H1 (cell line): ENCODE measurements at regions not wholly inside any gene's neighbourhood (a gene's known extent, or its start where the extent isn't known, plus 50 kb on each side); places are given as distances from the start of the nearest gene placed in this dataset.

ENCODE experiments used
- CTCF ChIA-PET: fragments of 300-600 bp; sonication (Branson Sonifier 250); formaldehyde crosslinking; loops from one replicate; lab custom pipeline; 2021; ENCODE audit not compliant: partially characterized antibody; lab: Charles Lee
- POLR2A ChIA-PET: fragments of 300-600 bp; sonication (Branson Sonifier 250); formaldehyde crosslinking; loops from one replicate; lab custom pipeline; 2021; ENCODE audit warnings: inconsistent platforms; ENCODE audit not compliant: partially characterized antibody; lab: Charles Lee
- DNase-seq, 2 experiments: peaks; one replicate each; pipeline versions ENCODE4 v3.0.0 to v3.0.0-alpha.2; 2010 to 2022; ENCODE audit warnings: low spot score in 2 of 2, low read depth in 1 of 2, mixed read lengths in 1 of 2
- FAIRE-seq: peaks from 2 replicates; lab custom pipeline; 2011; peaks lifted over from hg19 to GRCh38; lab: Jason Lieb, UNC
- H2AFZ ChIP-seq: 2 replicates; pipeline ENCODE4 v1.8.1; 2012; ENCODE audit warnings: low read length, inconsistent platforms
- H2AK5ac ChIP-seq: 2 replicates; pipeline ENCODE4 v1.6.1; 2013; ENCODE audit warnings: low read depth, low read length
- H2BK120ac ChIP-seq: replicated peaks from 2 replicates; pipeline ENCODE3; 2013; ENCODE audit warnings: low read depth, low read length, inconsistent platforms
- H2BK12ac ChIP-seq: 2 replicates; pipeline ENCODE4 v1.6.1; 2013; ENCODE audit warnings: low read depth, low read length
- H2BK15ac ChIP-seq: 2 replicates; pipeline ENCODE4 v1.6.1; 2013; ENCODE audit warnings: low read length
- H2BK20ac ChIP-seq: 2 replicates; pipeline ENCODE4 v1.6.1; 2013; ENCODE audit warnings: low read length
- H2BK5ac ChIP-seq: 2 replicates; pipeline ENCODE4 v1.6.1; 2013; ENCODE audit warnings: low read depth, low read length
- H3K14ac ChIP-seq: 2 replicates; pipeline ENCODE4 v1.6.1; 2013; ENCODE audit warnings: inconsistent platforms; ENCODE audit not compliant: insufficient read length
- H3K18ac ChIP-seq: 2 replicates; pipeline ENCODE4 v1.6.1; 2013; ENCODE audit warnings: low read length; ENCODE audit errors: extremely low read depth
- H3K23ac ChIP-seq: 2 replicates; pipeline ENCODE4 v1.6.1; 2013; ENCODE audit warnings: inconsistent platforms; ENCODE audit not compliant: insufficient read length
- H3K23me2 ChIP-seq: 2 replicates; pipeline ENCODE4 v1.6.1; 2013; ENCODE audit warnings: low read depth, low read length
- H3K27ac ChIP-seq: 2 replicates; pipeline ENCODE4 v1.6.1; 2011; ENCODE audit warnings: low read depth, low read length, inconsistent platforms
- H3K27me3 ChIP-seq, 4 experiments: replicated peaks in 1 of 4; 1 replicate in 1 of 4; 2 replicates in 3 of 4; pipeline versions ENCODE4 v1.6.1 to v1.8.1; 2011 to 2013; ENCODE audit warnings: low read length in 3 of 4, mild to moderate bottlenecking in 3 of 4, inconsistent platforms in 2 of 4, mixed read lengths in 2 of 4, moderate library complexity in 1 of 4; ENCODE audit not compliant: control insufficient read depth in 3 of 4, insufficient read depth in 3 of 4; ENCODE audit errors: extremely low read depth in 1 of 4
- H3K36me3 ChIP-seq, 4 experiments: 2 replicates each; pipeline versions ENCODE4 v1.6.1 to v1.8.1; 2011 to 2013; ENCODE audit warnings: mild to moderate bottlenecking in 4 of 4, low read length in 3 of 4, moderate library complexity in 2 of 4, control low read depth in 1 of 4, inconsistent platforms in 1 of 4; ENCODE audit not compliant: insufficient read depth in 4 of 4, control insufficient read depth in 2 of 4
- H3K4ac ChIP-seq: replicated peaks from 2 replicates; pipeline ENCODE3; 2013; ENCODE audit warnings: low read length, low read depth, mixed read lengths, inconsistent platforms; ENCODE audit not compliant: insufficient read length
- H3K4me1 ChIP-seq, 4 experiments: replicated peaks in 1 of 4; 1 replicate in 1 of 4; 2 replicates in 3 of 4; pipeline versions ENCODE4 v1.6.1 to v1.8.1; 2011 to 2013; ENCODE audit warnings: low read length in 3 of 4, inconsistent platforms in 2 of 4, mixed read lengths in 1 of 4; ENCODE audit not compliant: insufficient read depth in 4 of 4, control insufficient read depth in 3 of 4
- H3K4me2 ChIP-seq, 2 experiments: 2 replicates each; pipeline versions ENCODE4 v1.6.1 to v1.8.1; 2011 to 2013; ENCODE audit warnings: low read depth in 2 of 2, low read length in 2 of 2, control low read depth in 1 of 2, inconsistent platforms in 1 of 2, mild to moderate bottlenecking in 1 of 2; ENCODE audit not compliant: insufficient read depth in 1 of 2
- H3K4me3 ChIP-seq, 4 experiments: fragments of 200-600, 300-600 bp in 1 of 4; sonication (generic), shearing (Covaris generic), sonication (Bioruptor Twin) in 1 of 4; 2 replicates each; pipeline versions ENCODE4 v1.5.1 to v1.8.1; 2011 to 2016; ENCODE audit warnings: low read length in 4 of 4, low read depth in 3 of 4, control low read depth in 2 of 4, inconsistent platforms in 2 of 4, mild to moderate bottlenecking in 2 of 4, mixed read lengths in 1 of 4, moderate library complexity in 1 of 4; ENCODE audit not compliant: insufficient read depth in 2 of 4; ENCODE audit errors: extremely low read depth in 1 of 4
- H3K56ac ChIP-seq: replicated peaks from 2 replicates; pipeline ENCODE3; 2013; ENCODE audit warnings: low read depth, mild to moderate bottlenecking, mixed read lengths, low read length, inconsistent platforms; ENCODE audit not compliant: insufficient read length
- H3K79me1 ChIP-seq: 2 replicates; pipeline ENCODE4 v1.6.1; 2013; ENCODE audit warnings: low read depth, low read length, control low read depth
- H3K79me2 ChIP-seq, 2 experiments: 2 replicates each; pipeline versions ENCODE4 v1.6.1 to v1.8.1; 2012 to 2013; ENCODE audit warnings: low read length in 2 of 2, mild to moderate bottlenecking in 2 of 2, inconsistent platforms in 1 of 2; ENCODE audit not compliant: insufficient read depth in 2 of 2, control insufficient read depth in 1 of 2
- H3K9ac ChIP-seq, 4 experiments: replicated peaks in 1 of 4; 1 replicate in 1 of 4; 2 replicates in 3 of 4; pipeline versions ENCODE4 v1.6.1 to v1.8.1; 2011 to 2013; ENCODE audit warnings: low read depth in 3 of 4, low read length in 3 of 4, control low read depth in 2 of 4, mild to moderate bottlenecking in 2 of 4, moderate library complexity in 2 of 4, inconsistent platforms in 1 of 4; ENCODE audit errors: extremely low read depth in 1 of 4
- H3K9me3 ChIP-seq, 2 experiments: 2 replicates each; pipeline versions ENCODE4 v1.6.1 to v1.8.1; 2012 to 2013; ENCODE audit warnings: mild to moderate bottlenecking in 2 of 2, moderate library complexity in 2 of 2, control low read depth in 1 of 2, inconsistent platforms in 1 of 2, low read depth in 1 of 2, low read length in 1 of 2, mixed read lengths in 1 of 2; ENCODE audit not compliant: insufficient read depth in 2 of 2
- H4K20me1 ChIP-seq, 2 experiments: replicated peaks in 1 of 2; 2 replicates each; pipeline versions ENCODE3 to v1.8.1; 2011 to 2013; ENCODE audit warnings: inconsistent platforms in 2 of 2, low read length in 2 of 2, mild to moderate bottlenecking in 1 of 2; ENCODE audit not compliant: insufficient read depth in 2 of 2, control insufficient read depth in 1 of 2
- H4K5ac ChIP-seq: 2 replicates; pipeline ENCODE4 v1.6.1; 2013; ENCODE audit warnings: low read length, low read depth, mixed read lengths, inconsistent platforms; ENCODE audit not compliant: insufficient read length
- H4K8ac ChIP-seq: 2 replicates; pipeline ENCODE4 v1.8.0; 2013; ENCODE audit warnings: mild to moderate bottlenecking, moderate library complexity, low read length, inconsistent platforms; ENCODE audit not compliant: insufficient read depth; ENCODE audit errors: extremely low read depth
- H4K91ac ChIP-seq: replicated peaks from 2 replicates; pipeline ENCODE3; 2013; ENCODE audit warnings: low read length, mixed read lengths, inconsistent platforms; ENCODE audit not compliant: insufficient read length
- ASH2L ChIP-seq: fragments of 200-600, 300-600 bp; sonication (generic); IDR thresholded peaks from one replicate; pipeline ENCODE4 v1.7.1; 2017; ENCODE audit warnings: low read length
- BACH1 ChIP-seq: IDR thresholded peaks from 2 replicates; pipeline ENCODE4 v1.6.1; 2012; ENCODE audit warnings: low read length, improper control_type of control experiment
- CHD1 ChIP-seq: IDR thresholded peaks from 2 replicates; pipeline ENCODE4 v1.6.1; 2012; ENCODE audit warnings: low read depth, low read length, improper control_type of control experiment
- HDAC2 ChIP-seq, 2 experiments: fragments of 300-600 bp in 1 of 2; sonication (generic) in 1 of 2; IDR thresholded peaks; 2 replicates each; pipeline ENCODE4 v1.6.1; 2011 to 2012; ENCODE audit warnings: low read depth in 2 of 2, low read length in 2 of 2, mild to moderate bottlenecking in 2 of 2, moderate library complexity in 2 of 2, borderline replicate concordance in 1 of 2, inconsistent platforms in 1 of 2
- KDM4A ChIP-seq: IDR thresholded peaks from one replicate; pipeline ENCODE4 v1.7.1; 2012; ENCODE audit warnings: low read depth, mild to moderate bottlenecking, moderate library complexity, low read length, inconsistent platforms; ENCODE audit not compliant: severe bottlenecking
- KDM5A ChIP-seq: fragments of 200-600 bp; IDR thresholded peaks from 2 replicates; pipeline ENCODE4 v1.7.1; 2012; ENCODE audit warnings: mild to moderate bottlenecking, low read length, inconsistent platforms, mixed read lengths
- POU5F1 ChIP-seq: IDR thresholded peaks from 2 replicates; pipeline ENCODE4 v1.6.1; 2011; ENCODE audit warnings: low read depth, mild to moderate bottlenecking, low read length, moderate library complexity
- RBBP5 ChIP-seq: IDR thresholded peaks from 2 replicates; pipeline ENCODE4 v1.7.1; 2012; ENCODE audit warnings: low read depth, mild to moderate bottlenecking, inconsistent platforms, low read length, moderate library complexity, borderline replicate concordance
- SUZ12 ChIP-seq: fragments of 200-600 bp; sonication (generic); IDR thresholded peaks from 2 replicates; pipeline ENCODE4 v1.6.1; 2012; ENCODE audit warnings: mild to moderate bottlenecking, inconsistent platforms, low read length, moderate library complexity, mixed read lengths
- TAF7 ChIP-seq: optimal IDR thresholded peaks from 2 replicates; pipeline ENCODE3; 2011; ENCODE audit warnings: low read depth, mild to moderate bottlenecking, inconsistent platforms, low read length, moderate library complexity, borderline replicate concordance
- WGBS, 2 experiments: shearing (Covaris generic) in 1 of 2; methylation state at CpG; one replicate each; pipeline versions ENCODE4 v1.1.6 to v1.1.7; 2013 to 2015; ENCODE audit warnings: low lambda C conversion rate in 2 of 2, mixed read lengths in 2 of 2, inconsistent platforms in 1 of 2, low coverage in 1 of 2, missing lambda C conversion rate in 1 of 2; ENCODE audit not compliant: insufficient replicate concordance in 2 of 2, insufficient coverage in 1 of 2, insufficient read length in 1 of 2; ENCODE audit errors: extremely low coverage in 1 of 2, missing lambda C conversion rate in 1 of 2; 5-methylcytosine and 5-hydroxymethylcytosine counted together
- TF ChIP-seq, protein P1 (sequence below): IDR thresholded peaks from 2 replicates; pipeline ENCODE4 v1.6.1; 2012; ENCODE audit warnings: inconsistent platforms
- TF ChIP-seq, protein P2 (sequence below): IDR thresholded peaks from 2 replicates; pipeline ENCODE4 v1.6.1; 2012; ENCODE audit warnings: inconsistent platforms

DNA sequence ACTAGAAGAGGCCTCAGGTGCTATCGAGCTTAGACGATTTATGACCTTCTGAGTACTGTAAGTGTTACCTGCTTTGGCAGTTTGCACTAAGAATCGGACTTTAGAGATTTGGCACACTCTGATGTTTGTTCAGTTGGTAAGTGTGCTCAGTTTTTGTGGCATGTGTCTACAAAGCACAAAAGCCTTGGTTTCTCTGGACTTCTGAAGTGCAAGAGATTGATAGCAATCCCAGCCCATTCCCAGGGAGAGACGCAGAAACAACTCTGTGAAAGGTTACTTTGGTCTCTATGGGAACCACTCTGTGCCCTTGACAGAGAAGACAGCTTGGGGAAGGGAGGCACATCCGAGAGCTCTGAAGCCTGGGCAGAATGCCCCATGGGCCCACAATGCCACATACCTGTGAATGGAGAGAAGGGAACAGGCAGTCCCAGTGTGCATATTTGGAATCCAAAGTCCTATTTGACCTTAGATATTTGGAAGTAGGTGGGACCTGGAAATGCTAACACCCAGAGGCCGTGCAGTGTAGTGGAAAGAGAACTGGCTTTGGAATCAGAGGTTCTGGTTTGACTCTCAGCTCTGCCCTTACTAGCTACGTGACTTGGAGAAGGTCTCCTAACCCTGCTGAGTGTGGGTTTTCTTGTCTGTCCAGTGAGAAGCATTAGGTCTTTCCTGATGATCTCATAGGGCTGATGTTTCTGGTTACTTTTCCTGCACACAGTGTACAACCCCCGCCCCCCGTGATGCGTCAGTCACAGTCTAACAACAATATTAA is 194.3 kb upstream of the VLDLR start:
- POLR2A ChIA-PET = no interaction called here
- FAIRE-seq = no peak
- TF ChIP-seq, protein P1, sequence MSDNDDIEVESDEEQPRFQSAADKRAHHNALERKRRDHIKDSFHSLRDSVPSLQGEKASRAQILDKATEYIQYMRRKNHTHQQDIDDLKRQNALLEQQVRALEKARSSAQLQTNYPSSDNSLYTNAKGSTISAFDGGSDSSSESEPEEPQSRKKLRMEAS = no peak
- TF ChIP-seq BACH1 (no peak), SUZ12 (no peak), POU5F1 (no peak), HDAC2 (IDR thresholded peaks at IDR 0.05; ENCODE audit: borderline replicate concordance in 1 of 2, low read depth in 2 of 2, low read length in 2 of 2) (no peak), KDM5A (no peak), ASH2L (no peak), TAF7 (no peak), CHD1 (no peak), RBBP5 (no peak), KDM4A (no peak)
- TF ChIP-seq, protein P2, sequence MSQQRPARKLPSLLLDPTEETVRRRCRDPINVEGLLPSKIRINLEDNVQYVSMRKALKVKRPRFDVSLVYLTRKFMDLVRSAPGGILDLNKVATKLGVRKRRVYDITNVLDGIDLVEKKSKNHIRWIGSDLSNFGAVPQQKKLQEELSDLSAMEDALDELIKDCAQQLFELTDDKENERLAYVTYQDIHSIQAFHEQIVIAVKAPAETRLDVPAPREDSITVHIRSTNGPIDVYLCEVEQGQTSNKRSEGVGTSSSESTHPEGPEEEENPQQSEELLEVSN = no peak

More for the DNA sequence above, 194.3 kb upstream of the VLDLR start:
- Histone ChIP-seq H3K4ac (no peak overlapping the region), H4K5ac (no peak overlapping the region), H2BK5ac (no peak overlapping the region), H3K23ac (no peak overlapping the region), H3K27me3 (no peaks in the 10 kb centered on the region; a peak in 1 of 7 replicates), H4K91ac (no peak overlapping the region), H2AK5ac (no peak overlapping the region), H3K9me3 (no peaks in the 10 kb centered on the region), H3K27ac (no peak overlapping the region), H3K4me2 (no peak overlapping the region), H2BK15ac (no peak overlapping the region), H3K23me2 (no peaks in the 10 kb centered on the region), H3K4me3 (no peak overlapping the region), H3K14ac (no peak overlapping the region), H3K79me2 (no peaks in the 10 kb centered on the region), H3K79me1 (no peaks in the 10 kb centered on the region), H4K8ac (no peak overlapping the region), H3K18ac (no peak overlapping the region), H4K20me1 (no peaks in the 10 kb centered on the region), H3K36me3 (no peaks in the 10 kb centered on the region), H2BK120ac (no peak overlapping the region), H3K56ac (no peak overlapping the region), H2AFZ (no peak overlapping the region), H3K4me1 (no peaks in the 10 kb centered on the region), H2BK20ac (no peak overlapping the region), H2BK12ac (no peak overlapping the region), H3K9ac (no peak overlapping the region)
- DNase-seq = no peak
- CTCF ChIA-PET = interaction anchor here (0.5 kb wide), 1 partner anchor 22 kb away, joined by 3 read pairs; no protein-coding TSS in a partner anchor
- 92% methylated on average over 10 of the region's 10 CpGs; no CpG with 5 or more reads in 1 of the 2 experiments for WGBS, 2 experiments
